ENCODE measurements at regions not wholly inside any gene's neighbourhood (a gene's known extent, or its start where the extent isn't known, plus 50 kb on each side); places are given as distances from the start of the nearest gene placed in this dataset.

DNA sequence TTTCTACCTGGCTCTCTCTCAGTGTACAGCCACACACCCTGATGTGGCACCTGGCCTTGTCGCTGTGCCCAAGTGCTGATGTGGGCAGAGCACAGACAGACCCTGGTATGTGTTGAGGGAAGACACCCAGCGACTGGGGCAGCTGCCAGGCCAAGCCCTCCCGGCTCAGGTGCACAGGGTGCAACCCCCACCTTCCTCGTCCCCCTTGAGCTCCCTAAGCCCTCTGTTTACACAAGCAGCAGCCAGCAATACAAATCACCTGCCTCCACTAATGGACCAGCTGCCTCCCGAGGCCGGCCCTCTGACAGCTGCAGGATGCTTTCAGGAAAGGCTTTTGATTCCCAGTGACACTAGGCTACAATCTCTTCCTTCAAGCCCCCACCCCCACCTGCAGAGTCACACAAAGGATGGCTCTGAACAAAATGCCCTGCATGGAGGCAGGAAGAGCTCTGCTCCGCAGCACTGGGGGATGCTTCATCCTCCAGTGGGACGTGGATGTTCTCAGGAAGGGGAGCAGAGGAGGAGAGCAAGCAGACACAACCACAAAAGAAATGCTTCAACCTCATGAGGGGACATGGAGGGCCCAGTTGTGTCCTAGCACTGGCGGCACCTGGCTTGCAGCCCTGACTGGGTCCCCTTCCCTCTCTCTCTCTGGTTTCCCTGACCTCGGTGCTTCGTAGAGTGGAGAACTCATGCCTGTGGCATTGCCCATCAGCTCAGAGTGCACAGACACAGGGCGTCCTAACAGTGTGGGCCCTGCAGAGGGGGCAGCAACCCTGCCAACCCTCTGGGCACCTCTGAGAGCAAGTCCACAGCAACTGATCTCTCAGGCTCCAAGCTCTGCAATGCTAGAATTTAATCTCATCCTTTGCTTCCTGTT is 140.8 kb downstream of the BARX1 start:
- in situ Hi-C loops (cut with HindIII; ENCODE audit: low sequenced_read_pairs), result no loop called here

DNA sequence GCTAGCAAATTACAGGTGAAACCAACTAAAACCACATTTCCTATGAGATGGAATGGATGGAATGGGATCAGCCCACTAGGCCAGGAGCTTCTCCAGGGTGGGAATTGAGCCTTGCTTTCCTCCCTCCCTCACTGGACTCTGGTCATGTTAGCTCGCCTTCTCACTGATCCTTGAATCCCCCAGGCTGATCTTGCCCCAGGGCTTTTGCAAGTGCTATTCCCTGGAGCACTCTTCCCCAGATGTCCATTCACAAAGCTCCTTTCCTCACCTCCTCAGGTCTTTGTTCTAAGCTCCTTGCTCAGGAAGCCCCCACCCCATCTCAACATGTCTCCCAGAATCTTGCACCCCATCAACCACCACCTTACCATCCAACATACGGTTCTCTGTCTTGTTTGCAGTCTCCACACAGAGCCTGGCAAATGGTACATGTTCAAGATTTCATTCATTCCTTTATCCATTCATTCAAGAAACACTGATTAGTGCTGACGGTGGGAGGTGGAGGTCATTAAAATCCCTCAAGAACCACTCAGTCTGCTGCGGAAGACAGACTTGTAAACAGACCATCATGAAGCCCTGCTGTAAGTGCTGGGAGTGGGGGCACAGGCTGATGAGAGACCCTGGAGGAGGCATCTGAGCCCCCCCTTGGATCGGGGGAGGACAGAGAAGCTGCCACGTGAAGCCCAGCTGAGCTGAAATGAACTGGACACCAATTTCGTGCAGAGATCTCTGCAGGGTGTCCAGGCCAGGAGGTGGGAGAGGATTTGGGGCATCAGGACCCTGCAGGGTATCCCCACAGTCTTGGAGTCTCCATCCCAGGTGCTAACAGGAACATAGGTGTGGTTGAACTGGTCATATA is 141.7 kb downstream of the BARX1 start:
- in situ Hi-C loops (cut with HindIII; ENCODE audit: low sequenced_read_pairs), result no loop called here

DNA sequence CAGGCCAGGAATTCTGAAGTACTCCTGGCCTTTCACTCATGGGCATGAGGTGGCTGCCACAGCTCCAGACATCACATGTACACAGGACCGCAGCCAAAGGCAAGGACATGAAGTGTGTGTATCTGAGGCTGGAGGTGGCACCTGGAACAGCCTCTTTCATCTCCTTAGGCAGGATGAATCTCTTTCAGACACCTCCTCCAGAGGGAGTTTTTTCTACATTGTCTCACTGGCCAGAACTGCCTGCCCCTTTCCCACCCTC is 142.8 kb downstream of the BARX1 start:
- in situ Hi-C loops (cut with HindIII; ENCODE audit: low sequenced_read_pairs), result no loop called here

DNA sequence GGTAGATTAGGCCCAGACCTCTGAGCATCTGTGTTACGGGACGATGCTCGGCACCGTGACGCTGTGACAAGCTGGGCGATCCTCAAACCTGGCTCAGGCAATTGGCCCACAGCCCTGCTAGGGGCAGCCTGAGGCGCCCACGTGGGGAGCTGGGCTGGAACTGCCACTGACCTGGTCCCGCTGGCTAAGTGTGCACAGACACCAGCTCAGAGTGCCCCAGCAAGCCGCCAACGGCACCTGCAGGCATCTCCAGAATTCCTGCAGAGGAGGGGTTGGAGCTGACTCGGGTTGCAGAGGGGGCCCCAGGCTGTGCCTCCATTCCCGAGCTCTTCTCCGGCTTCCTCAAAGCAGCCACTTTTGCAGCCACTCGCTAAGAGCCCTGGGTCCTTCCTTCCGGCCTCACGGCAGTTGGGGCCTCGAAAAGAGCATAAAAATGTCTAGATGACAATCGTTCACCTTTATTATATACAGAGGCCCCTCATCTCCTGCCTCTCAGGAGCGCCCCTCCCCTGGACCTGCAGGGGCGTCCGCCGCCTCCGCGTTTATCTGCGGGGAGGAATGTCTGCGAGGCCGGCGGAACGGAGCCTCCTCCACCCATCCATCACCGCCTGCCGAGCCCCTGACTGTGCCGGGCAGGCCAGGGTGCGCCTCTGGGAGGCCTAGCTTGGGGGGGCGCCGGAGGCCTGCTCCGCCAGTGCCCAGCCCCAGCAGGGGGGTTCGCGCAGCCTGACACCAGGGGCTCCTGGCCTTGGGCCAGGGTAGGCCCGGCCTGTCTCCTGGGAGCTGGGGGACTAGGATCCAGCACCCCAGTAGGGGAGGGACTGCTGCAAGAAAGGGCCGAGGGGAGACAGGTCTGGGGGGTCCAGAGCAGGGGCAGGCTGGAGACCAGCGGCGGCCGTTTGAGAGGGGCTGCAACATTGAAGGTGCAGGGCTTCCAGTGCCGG is 144.9 kb downstream of the BARX1 start:
- in situ Hi-C loops (cut with HindIII; ENCODE audit: low sequenced_read_pairs), result no loop called here

DNA sequence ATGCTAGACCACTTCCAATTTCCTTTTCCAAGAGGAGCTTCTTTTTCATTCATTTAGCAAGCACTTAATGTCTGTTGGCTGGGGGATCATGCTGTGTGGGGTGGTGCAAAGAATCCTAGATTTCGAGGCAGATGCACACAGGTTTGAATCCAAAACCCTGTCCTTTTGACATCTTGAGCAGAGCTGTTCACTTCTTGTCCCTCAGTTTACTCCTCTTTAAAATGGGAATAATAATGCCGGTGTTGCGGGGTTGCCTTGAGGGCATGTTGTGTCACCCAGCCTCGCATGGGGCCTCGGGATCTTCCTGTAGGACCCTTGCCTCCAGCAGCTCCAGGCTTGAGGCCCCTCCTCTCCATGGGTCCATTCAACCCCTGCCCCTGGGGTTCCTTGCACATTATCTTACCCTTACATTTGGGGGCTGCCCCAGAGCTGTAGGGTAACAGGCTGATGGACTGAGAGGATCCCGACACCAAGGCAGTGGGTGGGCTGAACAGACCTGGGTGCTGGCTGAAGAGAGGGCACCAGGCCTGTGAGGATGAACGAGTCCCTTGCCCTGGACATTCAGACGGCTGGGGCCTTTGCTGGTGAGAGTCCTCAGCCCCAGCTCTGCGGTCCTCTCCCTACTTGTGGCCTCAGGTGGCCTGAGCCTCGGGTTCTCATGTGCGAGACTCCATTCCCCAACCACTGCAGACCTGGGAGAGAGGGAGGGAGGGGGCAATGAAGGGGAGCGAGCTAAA is 145.8 kb downstream of the BARX1 start:
- in situ Hi-C loops (cut with HindIII; ENCODE audit: low sequenced_read_pairs), result no loop called here

DNA sequence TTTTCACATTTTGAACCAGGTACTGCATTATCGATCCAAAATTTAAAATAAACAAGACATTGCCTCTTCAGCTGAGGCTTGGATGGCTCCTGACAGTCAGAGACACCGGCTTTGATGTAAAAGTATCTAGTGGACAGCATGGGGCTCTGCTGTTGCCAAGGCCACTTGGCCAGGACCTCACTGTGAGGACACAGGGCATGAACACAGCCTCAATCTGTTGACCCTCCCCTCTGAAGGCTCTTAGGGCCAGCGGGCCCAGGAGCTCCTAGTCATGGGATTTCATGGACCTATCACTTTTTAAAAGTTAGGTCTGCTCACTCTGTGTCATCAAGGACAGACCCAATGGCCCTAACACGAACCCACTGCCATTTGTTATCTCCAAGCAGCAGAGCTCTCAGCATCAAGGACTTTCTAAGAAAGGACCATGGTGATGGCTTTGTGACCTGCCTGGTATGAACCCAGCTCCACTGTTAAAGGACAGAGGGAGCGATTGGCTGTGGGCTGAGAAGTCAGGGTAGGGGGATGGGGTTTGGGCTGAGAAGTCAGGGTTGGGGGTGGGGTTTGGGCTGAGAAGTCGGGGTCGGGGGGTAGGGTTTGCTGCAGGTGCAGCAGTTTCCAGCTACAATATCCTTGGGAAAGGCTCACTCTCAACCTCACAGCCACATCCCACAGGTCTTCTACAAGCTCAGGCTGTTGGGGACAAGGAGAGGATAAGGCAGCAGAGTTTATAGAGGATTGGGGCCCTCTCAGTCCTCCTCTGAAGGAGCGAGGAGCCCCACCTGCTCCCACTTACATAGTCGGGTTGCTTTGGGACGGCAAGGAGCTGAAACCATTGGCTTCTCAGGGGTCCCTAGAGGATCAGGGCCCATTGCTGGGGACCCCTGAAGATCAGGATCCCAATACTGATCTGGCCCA is 146.8 kb downstream of the BARX1 start:
- in situ Hi-C loops (cut with HindIII; ENCODE audit: low sequenced_read_pairs), result no loop called here

DNA sequence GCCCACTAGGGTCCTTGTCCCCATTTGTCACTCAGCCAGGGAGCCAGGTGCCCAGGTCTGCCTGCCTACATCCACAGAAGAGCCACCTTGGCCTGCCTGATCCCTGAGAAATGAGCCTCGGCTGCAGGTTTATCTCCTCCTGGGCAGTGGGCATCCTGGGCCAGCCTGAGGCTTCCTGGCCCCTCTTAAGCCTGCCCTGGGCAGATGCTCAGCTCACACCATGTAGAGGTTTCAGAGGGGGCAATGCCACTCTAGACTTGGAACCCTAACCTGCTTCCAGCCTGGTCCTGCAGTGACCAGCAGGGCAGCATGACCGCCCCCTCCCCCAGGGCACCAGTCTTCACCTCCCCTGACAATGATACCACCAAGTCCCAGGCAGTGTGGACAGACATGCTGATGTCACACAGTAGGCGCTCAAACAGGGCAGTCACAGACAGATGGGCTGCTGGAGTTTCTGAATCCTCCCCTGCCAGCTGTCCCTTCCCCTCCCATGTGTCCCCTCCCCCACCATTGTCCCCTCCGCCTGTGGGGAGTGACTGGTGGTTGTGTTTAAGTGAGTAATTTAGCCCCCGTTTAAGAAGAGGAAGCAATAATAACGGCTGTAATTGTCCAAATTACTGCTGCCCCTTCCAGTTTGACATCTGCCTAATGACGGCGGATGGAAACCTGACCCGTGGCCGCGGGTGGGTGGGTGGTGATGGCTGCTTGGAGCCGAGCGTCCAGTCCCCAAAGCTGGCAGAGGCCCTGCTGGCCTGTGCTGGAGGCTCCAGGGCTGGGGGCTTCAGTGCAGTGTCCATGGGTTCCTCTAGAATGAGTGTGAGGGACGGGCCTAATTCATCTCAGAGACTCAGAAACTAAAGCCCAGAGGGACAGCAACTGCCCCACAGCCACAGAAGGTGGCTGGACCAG is 147.7 kb downstream of the BARX1 start:
- in situ Hi-C loops (cut with HindIII; ENCODE audit: low sequenced_read_pairs), result no loop called here

DNA sequence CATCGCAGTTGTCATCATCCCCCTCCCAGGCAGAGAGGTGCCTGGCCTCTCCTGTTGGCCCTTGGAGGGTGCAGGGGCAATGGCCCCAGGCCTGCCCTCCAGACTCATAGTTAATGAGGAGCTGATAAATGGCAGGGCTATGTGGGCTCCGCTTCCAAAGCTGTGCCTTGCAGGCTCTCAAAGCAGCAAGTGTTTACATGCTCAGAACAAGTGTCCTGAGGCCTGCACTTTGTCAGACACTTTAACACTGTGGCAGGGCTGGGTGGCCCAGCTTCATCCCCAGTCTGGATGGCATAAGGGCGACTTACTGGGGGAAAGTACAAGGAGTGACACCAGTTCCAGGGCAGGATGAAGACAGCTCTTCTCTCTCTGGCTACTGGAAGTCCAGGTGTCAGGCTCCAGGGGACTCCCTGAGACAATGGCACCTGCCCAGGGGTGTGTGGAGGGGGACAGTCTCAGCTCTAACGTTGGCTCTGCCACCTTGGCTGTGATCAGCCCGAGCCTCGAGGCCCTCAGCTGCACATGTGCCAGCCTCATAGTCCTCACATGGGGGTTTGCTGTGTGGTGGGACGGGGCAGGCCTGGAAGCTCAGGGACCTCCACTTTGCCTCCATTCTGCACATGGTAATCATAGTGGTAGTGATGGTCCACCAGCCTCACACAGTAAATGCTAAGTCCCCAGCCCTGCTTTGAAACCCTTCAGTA is 153.4 kb downstream of the BARX1 start:
- in situ Hi-C loops (cut with HindIII; ENCODE audit: low sequenced_read_pairs), result no loop called here

DNA sequence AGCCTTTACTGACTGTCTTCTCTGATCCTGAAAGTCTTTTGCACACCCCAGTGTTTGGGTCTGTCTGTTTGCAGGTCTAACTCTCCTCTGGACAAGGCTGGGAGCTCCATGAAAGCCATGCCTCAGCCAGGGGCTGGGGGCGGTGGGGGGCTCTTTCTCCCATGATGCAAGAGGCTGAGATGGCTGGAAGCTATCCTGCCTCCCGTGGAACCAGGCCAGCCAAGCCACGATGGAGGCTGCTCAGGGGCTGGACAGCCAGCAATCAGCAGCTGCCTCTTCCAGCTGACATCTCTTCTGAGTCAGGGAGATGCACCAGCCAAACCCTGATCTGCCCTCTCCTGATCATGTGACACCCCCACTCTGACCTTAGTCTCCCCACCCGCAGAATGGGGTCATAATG is 154.0 kb downstream of the BARX1 start:
- in situ Hi-C loops (cut with HindIII; ENCODE audit: low sequenced_read_pairs), result no loop called here

DNA sequence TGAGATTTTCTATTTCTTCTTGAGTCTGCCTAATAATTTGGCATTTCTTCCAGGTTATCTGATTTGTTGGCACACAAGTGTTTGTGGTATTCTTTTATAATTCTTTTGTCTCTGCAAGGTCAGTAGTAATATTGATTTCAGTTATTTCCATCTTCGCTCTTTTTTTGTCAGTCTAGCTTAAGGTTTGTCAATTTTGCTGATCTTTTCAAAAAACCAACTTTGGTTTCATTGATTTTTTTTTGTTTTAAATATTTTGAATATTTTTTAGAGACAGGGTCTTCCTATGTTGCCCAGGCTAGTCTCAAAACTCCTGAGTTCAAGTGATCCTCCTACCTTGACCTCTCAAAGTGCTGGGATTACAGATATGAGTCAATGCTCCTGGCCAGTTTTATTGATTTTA is 162.8 kb downstream of the BARX1 start:
- in situ Hi-C loops (cut with HindIII; ENCODE audit: low sequenced_read_pairs), result no loop called here

DNA sequence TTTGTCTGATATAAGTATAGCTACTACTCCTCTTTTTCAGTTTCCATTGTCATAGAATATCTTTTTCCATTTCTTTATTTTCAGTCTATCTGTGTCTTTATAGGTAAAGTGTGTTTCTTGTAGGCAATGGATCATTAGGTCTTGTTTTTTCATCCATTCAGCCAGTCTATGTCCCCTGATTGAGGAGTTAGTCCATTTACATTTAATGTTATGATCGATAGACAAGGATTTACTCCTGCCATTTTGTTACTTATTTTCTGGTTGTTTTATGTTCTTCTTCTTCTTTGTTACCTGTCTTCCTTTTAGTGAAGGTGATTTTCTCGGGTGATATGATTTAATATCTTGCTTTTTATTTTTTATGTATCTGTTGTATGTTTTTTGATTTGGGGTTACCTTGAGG is 169.0 kb downstream of the BARX1 start:
- in situ Hi-C loops (cut with HindIII; ENCODE audit: low sequenced_read_pairs), result no loop called here

DNA sequence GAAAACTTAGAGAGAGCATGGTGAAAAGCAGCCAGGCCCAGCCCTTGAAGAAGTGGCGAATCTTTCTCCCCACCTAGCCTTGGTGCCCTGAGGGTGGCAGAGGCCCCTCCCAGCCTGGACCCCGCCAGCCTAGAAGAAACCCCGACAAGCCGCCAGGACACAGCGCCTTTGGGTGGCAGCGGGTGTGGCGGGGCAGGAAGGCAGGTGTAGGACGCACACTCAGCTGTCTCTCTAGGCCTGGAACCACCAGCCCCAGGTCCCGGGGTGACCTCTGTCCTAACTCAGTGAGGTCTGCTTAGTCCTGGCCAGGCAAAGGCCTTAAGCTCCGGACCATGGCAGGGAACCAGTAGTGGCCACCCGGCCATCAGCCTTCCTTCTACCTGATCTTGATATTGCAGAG is 178.3 kb downstream of the BARX1 start:
- in situ Hi-C loops (cut with HindIII; ENCODE audit: low sequenced_read_pairs), result no loop called here

DNA sequence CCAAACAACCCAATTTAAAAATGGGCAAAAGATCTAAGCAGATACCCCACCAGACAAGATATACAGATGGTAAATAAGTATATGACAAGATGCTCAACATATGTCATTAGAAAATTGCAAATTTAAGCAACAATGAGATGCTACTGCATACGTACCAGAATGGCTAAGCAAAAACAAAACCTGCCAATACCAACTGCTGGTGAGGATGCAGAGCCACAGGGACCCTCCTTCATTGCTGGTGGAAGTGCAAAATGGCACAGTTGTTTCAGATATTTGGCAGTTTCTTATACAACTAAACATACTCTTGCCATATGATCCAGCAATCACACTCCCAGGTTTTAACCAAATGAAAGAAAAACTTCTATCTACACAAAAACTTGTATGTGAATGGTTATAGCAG is 178.9 kb downstream of the BARX1 start:
- in situ Hi-C loops (cut with HindIII; ENCODE audit: low sequenced_read_pairs), result no loop called here

DNA sequence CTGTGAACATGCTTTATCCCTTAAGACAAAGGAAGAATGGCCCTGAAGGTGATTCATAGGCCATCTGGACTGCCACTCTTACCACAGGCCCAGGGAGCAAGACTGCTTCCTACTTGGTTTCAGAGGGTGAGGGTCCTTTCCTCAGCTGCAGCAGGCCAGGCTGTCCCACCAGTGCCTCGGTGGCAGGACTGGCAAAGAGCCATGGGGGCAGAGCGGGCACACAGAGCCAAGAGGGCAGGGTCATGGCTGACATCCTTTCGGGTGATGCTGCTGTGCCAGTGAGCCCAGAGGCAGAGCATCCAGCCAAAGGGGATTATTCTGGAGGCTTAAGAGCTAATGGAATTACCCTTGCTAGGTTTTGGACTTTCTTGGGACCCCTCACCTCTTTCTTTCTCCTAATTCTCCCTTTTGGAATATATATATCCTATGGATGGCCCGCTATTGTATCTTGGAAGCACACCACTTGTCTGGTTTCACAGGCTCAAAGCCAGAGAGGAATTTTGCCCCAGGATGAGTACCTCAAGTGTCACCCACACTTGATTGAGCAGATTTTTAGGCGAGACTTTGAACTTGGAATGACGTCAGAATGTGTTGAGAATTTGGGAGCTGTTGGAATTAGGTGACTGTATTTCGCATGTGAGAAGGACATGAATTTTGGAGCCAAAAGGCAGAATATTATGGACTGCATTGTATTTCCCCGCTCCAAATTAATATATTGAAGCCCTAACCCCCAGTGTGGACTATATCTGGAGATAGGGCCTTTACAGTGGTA is 180.6 kb downstream of the BARX1 start:
- in situ Hi-C loops (cut with HindIII; ENCODE audit: low sequenced_read_pairs), result no loop called here

DNA sequence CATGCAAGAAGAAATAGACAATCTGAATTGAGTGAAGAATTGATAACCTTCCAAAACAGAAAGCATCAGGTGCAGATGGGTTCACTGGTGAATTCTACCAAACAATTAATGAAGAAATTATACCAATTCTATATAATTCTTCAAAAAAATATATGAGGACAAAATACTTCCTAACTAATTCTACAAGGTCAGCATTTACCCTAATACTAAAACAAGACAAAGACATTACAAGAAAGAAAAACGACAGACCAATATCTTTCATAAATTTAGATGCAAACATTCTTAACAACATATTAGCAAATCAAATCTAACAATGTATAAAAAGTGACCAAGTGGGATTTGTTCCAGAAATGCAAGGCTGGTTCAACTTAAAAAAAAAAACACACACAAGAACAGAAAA is 183.9 kb downstream of the BARX1 start:
- in situ Hi-C loops (cut with HindIII; ENCODE audit: low sequenced_read_pairs), result no loop called here

DNA sequence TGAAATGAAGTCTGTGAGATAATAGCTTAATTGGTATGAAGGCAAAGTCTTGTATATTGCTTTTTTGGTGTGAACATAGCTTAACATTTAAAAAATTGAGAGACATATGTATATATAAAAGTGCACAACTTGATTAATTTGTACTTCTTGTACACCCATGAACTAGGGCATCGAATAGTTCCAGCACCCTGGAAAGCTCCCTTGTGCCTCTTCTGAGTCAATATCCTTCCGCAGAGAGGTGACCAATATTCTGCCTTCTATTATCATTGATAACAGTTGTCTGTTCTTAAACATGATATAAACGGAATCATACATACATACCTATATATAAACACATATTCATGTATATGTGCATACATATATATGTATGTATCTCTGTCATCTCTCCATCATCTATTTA is 185.4 kb downstream of the PHF2 start:
- in situ Hi-C loops (cut with HindIII; ENCODE audit: low sequenced_read_pairs), result loop anchor here (5.0 to 10.0 kb wide), 2 partner anchors 75 to 113 kb away; no protein-coding TSS in a partner anchor

DNA sequence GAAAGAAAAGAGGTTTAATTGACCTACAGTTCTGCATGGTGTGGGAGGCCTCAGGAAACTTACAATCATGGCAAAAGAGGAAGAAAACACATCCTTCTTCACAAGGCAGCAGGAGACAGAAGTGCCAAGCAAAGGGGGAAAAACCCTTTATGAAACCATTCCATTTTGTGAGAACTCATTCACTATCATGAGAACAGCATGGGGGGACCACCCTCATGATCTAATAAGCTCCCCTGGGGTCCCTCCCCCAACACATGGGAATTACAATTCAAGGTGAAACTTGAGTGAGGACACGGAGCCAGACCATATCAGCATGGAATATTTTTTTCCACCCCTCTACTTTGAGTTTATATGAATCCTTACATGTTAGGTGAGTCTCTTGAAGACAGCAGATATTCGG is 173.7 kb downstream of the PHF2 start:
- in situ Hi-C loops (cut with HindIII; ENCODE audit: low sequenced_read_pairs), result no loop called here
